Esophagus squamous epithelium (tissue), 5 donors: ENCODE measurements at regions not wholly inside any gene's neighbourhood (a gene's known extent, or its start where the extent isn't known, plus 50 kb on each side); places are given as distances from the start of the nearest gene placed in this dataset.

Experiments
- DNase-seq: peaks from one replicate; lab custom pipeline; 2025; lab: John Stamatoyannopoulos, UW
- H3K27ac ChIP-seq, 4 donors: fragments of 200-600 bp; sonication (generic); one replicate each; pipeline ENCODE4 v1.5.1; 2016 to 2019; ENCODE audit warnings: mild to moderate bottlenecking in 1 of 4
- H3K27me3 ChIP-seq, 4 donors: fragments of 200-600 bp; sonication (generic); 1 replicate in 3 of 4; 2 replicates in 1 of 4; pipeline versions ENCODE4 v1.5.1 to v1.6.0; 2017 to 2021; ENCODE audit warnings: antibody characterized with exemption in 1 of 4
- H3K36me3 ChIP-seq, 3 donors: fragments of 200-600 bp; sonication (generic); one replicate each; pipeline ENCODE4 v1.5.1; 2016 to 2019
- H3K4me1 ChIP-seq, 3 donors: fragments of 200-600 bp; sonication (generic); one replicate each; pipeline ENCODE4 v1.5.1; 2017 to 2019
- H3K4me3 ChIP-seq, 4 donors: fragments of 200-600 bp; sonication (generic); 1 replicate in 3 of 4; 2 replicates in 1 of 4; pipeline ENCODE4 v1.5.1; 2016 to 2019; ENCODE audit warnings: mild to moderate bottlenecking in 2 of 4, moderate library complexity in 1 of 4
- H3K9me3 ChIP-seq, 3 donors: fragments of 200-600 bp; sonication (generic); one replicate each; pipeline ENCODE4 v1.5.1; 2016 to 2019
- POLR2A ChIP-seq, 4 donors: fragments of 450-650 bp; IDR thresholded peaks; one replicate each; pipeline ENCODE4 v1.6.1; 2017; ENCODE audit warnings: antibody characterized with exemption in 4 of 4, mild to moderate bottlenecking in 4 of 4, moderate library complexity in 3 of 4
- WGBS, 2 donors: methylation state at CpG; one replicate each; pipeline ENCODE4 v1.1.5; 2018; 5-methylcytosine and 5-hydroxymethylcytosine counted together
- intact Hi-C: fragments of 100-400 bp; cut with DNase I; formaldehyde crosslinking; loops from one replicate; pipeline ENCODE4 v1.15.0; 2022
- TF ChIP-seq, protein P1 (sequence below), 6 experiments: fragments of 450-650 bp in 4 of 6; fragments of 200-600 bp in 2 of 6; sonication (generic) in 2 of 6; IDR thresholded peaks; one replicate each; pipeline ENCODE4 v1.5.1; 2016 to 2019; ENCODE audit warnings: antibody characterized with exemption in 6 of 6, mild to moderate bottlenecking in 4 of 6, moderate library complexity in 4 of 6
- donor health status: DM: yes; HTN: yes; CAD: no.

DNA sequence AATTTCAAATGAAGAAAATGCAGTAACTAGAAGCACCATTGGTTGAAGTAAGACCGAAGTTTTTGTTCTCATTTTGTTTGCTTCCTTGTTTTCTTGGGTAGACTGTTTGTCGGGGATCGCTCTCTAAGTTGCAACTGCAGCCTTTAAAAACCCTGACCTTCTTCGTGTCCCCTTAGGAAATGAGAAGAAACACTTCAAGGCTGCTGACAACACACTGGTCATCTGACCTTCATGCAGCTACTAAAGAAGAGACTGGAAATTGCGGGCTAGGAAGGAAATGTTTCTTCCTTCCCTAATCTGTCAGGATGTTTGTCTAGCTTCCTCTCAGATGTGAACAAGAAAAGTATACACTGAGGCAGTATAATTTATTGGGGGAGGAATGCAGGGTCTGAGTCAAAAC, 50.7 kb upstream of the CHSY3 start:
- H3K9me3 ChIP-seq, result no peaks in the 10 kb centered on the region

More for the DNA sequence above, 50.7 kb upstream of the CHSY3 start:
- DNase-seq, result no peak
- TF ChIP-seq, protein P1, sequence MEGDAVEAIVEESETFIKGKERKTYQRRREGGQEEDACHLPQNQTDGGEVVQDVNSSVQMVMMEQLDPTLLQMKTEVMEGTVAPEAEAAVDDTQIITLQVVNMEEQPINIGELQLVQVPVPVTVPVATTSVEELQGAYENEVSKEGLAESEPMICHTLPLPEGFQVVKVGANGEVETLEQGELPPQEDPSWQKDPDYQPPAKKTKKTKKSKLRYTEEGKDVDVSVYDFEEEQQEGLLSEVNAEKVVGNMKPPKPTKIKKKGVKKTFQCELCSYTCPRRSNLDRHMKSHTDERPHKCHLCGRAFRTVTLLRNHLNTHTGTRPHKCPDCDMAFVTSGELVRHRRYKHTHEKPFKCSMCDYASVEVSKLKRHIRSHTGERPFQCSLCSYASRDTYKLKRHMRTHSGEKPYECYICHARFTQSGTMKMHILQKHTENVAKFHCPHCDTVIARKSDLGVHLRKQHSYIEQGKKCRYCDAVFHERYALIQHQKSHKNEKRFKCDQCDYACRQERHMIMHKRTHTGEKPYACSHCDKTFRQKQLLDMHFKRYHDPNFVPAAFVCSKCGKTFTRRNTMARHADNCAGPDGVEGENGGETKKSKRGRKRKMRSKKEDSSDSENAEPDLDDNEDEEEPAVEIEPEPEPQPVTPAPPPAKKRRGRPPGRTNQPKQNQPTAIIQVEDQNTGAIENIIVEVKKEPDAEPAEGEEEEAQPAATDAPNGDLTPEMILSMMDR (IDR thresholded peaks at IDR 0.05), result no peak
- no peak for TF ChIP-seq POLR2A (IDR thresholded peaks at IDR 0.05)
- intact Hi-C loops, result loop anchor here (10.0 kb wide), 1 partner anchor 79 kb away; no protein-coding TSS in a partner anchor
- H3K27ac ChIP-seq, result no peak overlapping the region
- no peaks in the 10 kb centered on the region for H3K4me1 ChIP-seq
- H3K4me3 ChIP-seq, result no peak overlapping the region
- H3K27me3 ChIP-seq, result no peaks in the 10 kb centered on the region
- no peaks in the 10 kb centered on the region for H3K36me3 ChIP-seq
- 37 to 57% methylated on average over 5 of the region's 5 CpGs for WGBS, 2 donors
